ENCODE measurements at regions not wholly inside any gene's neighbourhood (a gene's known extent, or its start where the extent isn't known, plus 50 kb on each side); places are given as distances from the start of the nearest gene placed in this dataset.

DNA sequence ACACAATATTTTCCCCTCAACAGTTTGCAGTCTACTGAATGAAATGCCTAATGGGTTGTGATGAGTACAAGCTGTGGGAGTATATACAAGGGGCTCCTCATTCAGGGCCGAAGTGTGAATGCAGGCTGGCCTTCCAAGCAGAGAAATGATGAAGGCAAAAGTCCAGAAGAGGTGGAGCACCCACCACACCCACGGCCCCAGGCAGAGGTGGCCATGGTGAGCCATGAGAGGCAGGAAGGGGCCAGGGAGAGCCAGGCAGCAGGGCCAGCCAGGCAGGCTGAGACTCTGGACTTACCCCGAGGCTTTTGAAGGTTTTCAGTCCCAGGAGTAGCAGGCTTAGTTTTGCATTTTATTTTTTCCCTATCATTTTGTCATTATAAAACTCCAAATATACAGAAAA, 218.1 kb downstream of the AUH start:
- TF ChIP-seq POLR2A (IDR thresholded peaks at IDR 0.05; ENCODE audit: low read depth, low read length): no peak
- no peak for TF ChIP-seq POLR2AphosphoS5 (IDR thresholded peaks at IDR 0.05; ENCODE audit: low read depth, low read length)
